HuH-7.5 (cell line): ENCODE measurements at regions not wholly inside any gene's neighbourhood (a gene's known extent, or its start where the extent isn't known, plus 50 kb on each side); places are given as distances from the start of the nearest gene placed in this dataset.
"Not testable (repeated sequence)": the region's sequence is repeated elsewhere in the genome, so short reads cannot be mapped to it uniquely, and the experiment has no call there.

ENCODE experiments used
- DNase-seq: peaks from one replicate; pipeline ENCODE4 v3.0.0; 2011; ENCODE audit warnings: low spot score

GRCh38 chr10:78415111-78415510 lies 381.4 kb downstream of the RPS24 start:
- no peak for DNase-seq

- DNase-seq: no peak
These were observed 382.7 kb downstream of the RPS24 start for GRCh38 chr10:78416031-78417011.

GRCh38 chr10:78417425-78418370 lies 384.0 kb downstream of the RPS24 start:
- DNase-seq: no peak

- DNase-seq: no peak
These were observed 386.0 kb downstream of the RPS24 start for GRCh38 chr10:78419481-78420265.

- no peak for DNase-seq
These were observed 387.5 kb downstream of the RPS24 start for GRCh38 chr10:78420946-78421735.

GRCh38 chr10:78424050-78424449 lies 390.4 kb downstream of the RPS24 start:
- not testable (repeated sequence) for DNase-seq

GRCh38 chr10:78424723-78425122 lies 391.1 kb downstream of the RPS24 start:
- DNase-seq: peak; percentile 30

- DNase-seq: no peak
These were observed 392.5 kb downstream of the RPS24 start for GRCh38 chr10:78426181-78426580.

GRCh38 chr10:78427497-78428031 lies 393.9 kb downstream of the RPS24 start:
- DNase-seq: no peak

GRCh38 chr10:78428579-78428978 lies 394.9 kb downstream of the RPS24 start:
- no peak for DNase-seq

- DNase-seq: no peak
These were observed 396.3 kb downstream of the RPS24 start for GRCh38 chr10:78429984-78430383.

GRCh38 chr10:78432583-78432982 lies 398.9 kb downstream of the RPS24 start:
- no peak for DNase-seq

- DNase-seq: no peak
These were observed 399.5 kb downstream of the RPS24 start for GRCh38 chr10:78433076-78433595.

- no peak for DNase-seq
These were observed 400.3 kb downstream of the RPS24 start for GRCh38 chr10:78433766-78434535.

GRCh38 chr10:78434886-78435285 lies 401.2 kb downstream of the RPS24 start:
- DNase-seq: no peak

- no peak for DNase-seq
These were observed 402.0 kb downstream of the RPS24 start for GRCh38 chr10:78435484-78436221.

- DNase-seq: no peak
These were observed 402.5 kb downstream of the RPS24 start for GRCh38 chr10:78436222-78436573.

- no peak for DNase-seq
These were observed 403.2 kb downstream of the RPS24 start for GRCh38 chr10:78436706-78437406.
